HCT116 (cell line): ENCODE measurements at regions not wholly inside any gene's neighbourhood (a gene's known extent, or its start where the extent isn't known, plus 50 kb on each side); places are given as distances from the start of the nearest gene placed in this dataset.

Experiments
- POLR2A ChIP-seq: IDR thresholded peaks from 2 replicates; pipeline ENCODE4 v1.7.0; 2011; ENCODE audit warnings: borderline replicate concordance; ENCODE audit not compliant: insufficient read depth, insufficient read length; ENCODE audit errors: extremely low read depth
- POLR2AphosphoS5 ChIP-seq: IDR thresholded peaks from 2 replicates; pipeline ENCODE4 v1.6.1; 2011; ENCODE audit warnings: mild to moderate bottlenecking, low read depth, low read length, moderate library complexity
- RAD21 ChIP-seq: IDR thresholded peaks from 2 replicates; pipeline ENCODE4 v1.6.1; 2012; ENCODE audit warnings: low read depth, mild to moderate bottlenecking
- TF ChIP-seq, protein P1 (sequence below), 3 experiments: fragments of 200-600 bp in 1 of 3; sonication (generic) in 1 of 3; IDR thresholded peaks in 2 of 3; conservative IDR thresholded peaks in 1 of 3; 2 replicates each; pipeline ENCODE4 v1.5.1; 2012 to 2017; ENCODE audit warnings: low read depth in 2 of 3, low read length in 2 of 3, antibody characterized with exemption in 1 of 3, borderline replicate concordance in 1 of 3, control low read depth in 1 of 3, mild to moderate bottlenecking in 1 of 3, mixed read lengths in 1 of 3, mixed run types in 1 of 3, moderate library complexity in 1 of 3; ENCODE audit not compliant: insufficient read depth in 1 of 3
- TF ChIP-seq, protein P2 (sequence below): IDR thresholded peaks from 2 replicates; pipeline ENCODE4 v1.6.1; 2011; ENCODE audit warnings: mild to moderate bottlenecking, low read length, moderate library complexity; ENCODE audit not compliant: insufficient replicate concordance; ENCODE audit errors: extremely low read depth

DNA sequence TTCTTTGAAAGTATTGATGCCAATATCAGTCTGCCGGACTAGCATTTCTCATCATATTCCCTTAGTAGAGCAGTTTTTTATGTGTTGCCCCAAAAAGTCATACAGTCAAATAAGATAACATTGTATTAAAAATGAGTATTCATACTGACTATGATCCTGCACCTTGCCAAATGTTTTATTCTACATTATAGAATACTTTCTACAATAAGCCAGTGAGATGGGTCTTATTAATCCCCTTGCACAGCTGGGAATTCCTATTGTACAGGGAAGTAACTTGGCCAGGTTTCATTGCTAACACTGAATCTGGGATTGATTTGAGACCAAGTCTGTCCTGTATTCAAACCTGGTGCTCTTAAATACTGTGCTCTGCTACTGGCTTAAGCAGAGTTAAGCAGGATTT is 114.0 kb downstream of the KCTD12 start:
- TF ChIP-seq POLR2A (no peak), POLR2AphosphoS5 (no peak), RAD21 (no peak)
- TF ChIP-seq, protein P1, sequence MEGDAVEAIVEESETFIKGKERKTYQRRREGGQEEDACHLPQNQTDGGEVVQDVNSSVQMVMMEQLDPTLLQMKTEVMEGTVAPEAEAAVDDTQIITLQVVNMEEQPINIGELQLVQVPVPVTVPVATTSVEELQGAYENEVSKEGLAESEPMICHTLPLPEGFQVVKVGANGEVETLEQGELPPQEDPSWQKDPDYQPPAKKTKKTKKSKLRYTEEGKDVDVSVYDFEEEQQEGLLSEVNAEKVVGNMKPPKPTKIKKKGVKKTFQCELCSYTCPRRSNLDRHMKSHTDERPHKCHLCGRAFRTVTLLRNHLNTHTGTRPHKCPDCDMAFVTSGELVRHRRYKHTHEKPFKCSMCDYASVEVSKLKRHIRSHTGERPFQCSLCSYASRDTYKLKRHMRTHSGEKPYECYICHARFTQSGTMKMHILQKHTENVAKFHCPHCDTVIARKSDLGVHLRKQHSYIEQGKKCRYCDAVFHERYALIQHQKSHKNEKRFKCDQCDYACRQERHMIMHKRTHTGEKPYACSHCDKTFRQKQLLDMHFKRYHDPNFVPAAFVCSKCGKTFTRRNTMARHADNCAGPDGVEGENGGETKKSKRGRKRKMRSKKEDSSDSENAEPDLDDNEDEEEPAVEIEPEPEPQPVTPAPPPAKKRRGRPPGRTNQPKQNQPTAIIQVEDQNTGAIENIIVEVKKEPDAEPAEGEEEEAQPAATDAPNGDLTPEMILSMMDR (IDR thresholded peaks at IDR 0.05 in 2 of 3, conservative IDR thresholded peaks at IDR 0.05 in 1 of 3; ENCODE audit: borderline replicate concordance in 1 of 3, insufficient read depth in 1 of 3, low read depth in 2 of 3, low read length in 2 of 3), result no peak
- TF ChIP-seq, protein P2, sequence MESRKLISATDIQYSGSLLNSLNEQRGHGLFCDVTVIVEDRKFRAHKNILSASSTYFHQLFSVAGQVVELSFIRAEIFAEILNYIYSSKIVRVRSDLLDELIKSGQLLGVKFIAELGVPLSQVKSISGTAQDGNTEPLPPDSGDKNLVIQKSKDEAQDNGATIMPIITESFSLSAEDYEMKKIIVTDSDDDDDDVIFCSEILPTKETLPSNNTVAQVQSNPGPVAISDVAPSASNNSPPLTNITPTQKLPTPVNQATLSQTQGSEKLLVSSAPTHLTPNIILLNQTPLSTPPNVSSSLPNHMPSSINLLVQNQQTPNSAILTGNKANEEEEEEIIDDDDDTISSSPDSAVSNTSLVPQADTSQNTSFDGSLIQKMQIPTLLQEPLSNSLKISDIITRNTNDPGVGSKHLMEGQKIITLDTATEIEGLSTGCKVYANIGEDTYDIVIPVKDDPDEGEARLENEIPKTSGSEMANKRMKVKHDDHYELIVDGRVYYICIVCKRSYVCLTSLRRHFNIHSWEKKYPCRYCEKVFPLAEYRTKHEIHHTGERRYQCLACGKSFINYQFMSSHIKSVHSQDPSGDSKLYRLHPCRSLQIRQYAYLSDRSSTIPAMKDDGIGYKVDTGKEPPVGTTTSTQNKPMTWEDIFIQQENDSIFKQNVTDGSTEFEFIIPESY, result no peak
